ENCODE measurements at regions not wholly inside any gene's neighbourhood (a gene's known extent, or its start where the extent isn't known, plus 50 kb on each side); places are given as distances from the start of the nearest gene placed in this dataset.
A peak's percentile ranks its signal among the peaks of the same experiment; 100 is the strongest.
"Not testable (repeated sequence)": the region's sequence is repeated elsewhere in the genome, so short reads cannot be mapped to it uniquely, and the experiment has no call there.

DNA sequence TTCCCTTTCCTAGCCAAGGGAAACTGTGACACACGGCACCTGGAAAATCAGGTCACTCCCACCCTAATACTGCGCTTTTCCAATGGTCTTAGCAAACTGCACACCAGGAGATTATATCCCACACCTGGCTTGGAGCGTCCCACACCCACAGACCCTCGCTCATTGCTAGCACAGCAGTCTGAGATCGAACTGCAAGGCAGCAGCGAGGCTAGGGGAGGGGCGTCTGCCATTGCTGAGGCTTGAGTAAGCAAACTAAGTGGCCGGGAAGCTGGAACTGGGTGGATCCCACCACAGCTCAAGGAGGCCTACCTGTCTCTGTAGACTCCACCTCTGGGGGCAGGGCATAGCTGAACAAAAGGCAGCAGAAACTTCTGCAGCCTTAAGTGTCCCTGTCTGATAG lies 132.9 kb downstream of the TMEM167A start:
- DNase-seq: not testable (repeated sequence)

DNA sequence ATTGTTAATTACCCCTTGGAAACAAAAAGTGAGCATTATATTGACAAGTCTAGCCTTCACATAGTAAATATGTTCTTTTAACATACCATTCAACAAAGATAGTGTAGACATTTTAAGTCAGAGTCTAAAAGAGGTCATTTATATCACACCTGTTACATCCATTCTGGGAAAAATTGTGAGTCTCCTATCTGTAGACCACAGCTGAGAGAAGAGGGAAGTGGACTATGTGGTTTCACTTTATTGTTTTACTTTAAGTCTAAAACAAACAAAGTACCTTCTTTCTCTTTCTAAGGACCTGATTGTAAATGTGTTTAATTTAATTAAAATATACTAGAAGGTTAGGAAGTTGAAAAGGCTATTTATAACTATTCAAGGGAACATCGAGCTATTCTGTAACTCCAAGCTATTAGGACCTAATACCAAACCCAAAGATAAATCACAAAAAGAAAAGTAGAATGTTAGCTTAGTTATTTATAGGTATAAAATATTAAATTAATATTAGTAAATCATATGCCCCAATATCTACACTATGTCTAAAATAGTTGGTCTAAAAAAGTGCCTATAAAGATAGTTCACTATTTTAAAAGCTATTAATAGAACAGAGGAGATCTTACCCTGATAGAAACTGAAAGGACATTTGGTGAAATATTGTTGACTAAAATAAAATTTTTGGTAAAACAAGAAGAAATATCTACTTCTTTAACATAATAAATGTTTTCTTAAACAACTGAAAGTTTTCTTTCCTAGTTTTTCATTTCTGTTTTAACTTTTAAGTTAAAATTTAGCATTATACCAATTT lies 134.9 kb downstream of the TMEM167A start:
- DNase-seq: no peak

DNA sequence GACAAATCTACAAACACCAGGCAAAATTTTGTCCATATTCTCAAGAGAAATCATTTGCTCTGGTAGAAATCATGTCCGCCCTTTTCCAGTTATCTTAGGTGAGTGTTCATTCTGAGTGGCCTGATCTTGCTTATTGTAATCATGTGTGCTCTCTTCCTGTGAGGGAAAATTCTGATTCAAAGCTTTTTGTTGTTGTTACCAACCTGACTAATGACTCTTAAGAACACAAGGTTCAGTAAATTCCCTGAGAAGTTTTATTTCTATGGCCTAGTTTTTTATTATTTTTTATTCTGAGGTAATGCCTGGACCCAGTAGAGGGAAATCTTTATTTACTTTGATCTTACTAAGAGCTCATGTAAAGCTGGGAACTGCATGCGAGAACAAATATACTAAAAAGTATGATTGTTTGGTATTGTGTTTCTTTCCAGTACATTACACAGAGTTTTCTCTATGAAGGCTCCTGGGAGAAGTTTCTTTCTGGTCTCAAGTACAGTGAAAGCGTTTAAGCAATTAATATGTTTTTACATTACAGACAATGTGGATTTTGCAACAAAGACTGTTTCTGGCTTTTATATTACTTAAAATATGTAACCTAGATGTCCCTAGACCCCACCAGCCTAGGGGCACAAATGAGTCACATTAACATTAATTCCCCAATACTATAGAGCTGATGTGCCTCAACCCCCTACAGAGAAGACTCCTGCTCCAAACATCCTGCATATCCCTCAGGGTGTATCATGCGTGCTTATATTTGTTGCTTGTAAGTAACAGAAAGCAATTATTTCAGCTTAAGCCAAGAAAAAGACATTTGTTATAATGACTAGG lies 138.1 kb downstream of the TMEM167A start:
- no peak for DNase-seq

DNA sequence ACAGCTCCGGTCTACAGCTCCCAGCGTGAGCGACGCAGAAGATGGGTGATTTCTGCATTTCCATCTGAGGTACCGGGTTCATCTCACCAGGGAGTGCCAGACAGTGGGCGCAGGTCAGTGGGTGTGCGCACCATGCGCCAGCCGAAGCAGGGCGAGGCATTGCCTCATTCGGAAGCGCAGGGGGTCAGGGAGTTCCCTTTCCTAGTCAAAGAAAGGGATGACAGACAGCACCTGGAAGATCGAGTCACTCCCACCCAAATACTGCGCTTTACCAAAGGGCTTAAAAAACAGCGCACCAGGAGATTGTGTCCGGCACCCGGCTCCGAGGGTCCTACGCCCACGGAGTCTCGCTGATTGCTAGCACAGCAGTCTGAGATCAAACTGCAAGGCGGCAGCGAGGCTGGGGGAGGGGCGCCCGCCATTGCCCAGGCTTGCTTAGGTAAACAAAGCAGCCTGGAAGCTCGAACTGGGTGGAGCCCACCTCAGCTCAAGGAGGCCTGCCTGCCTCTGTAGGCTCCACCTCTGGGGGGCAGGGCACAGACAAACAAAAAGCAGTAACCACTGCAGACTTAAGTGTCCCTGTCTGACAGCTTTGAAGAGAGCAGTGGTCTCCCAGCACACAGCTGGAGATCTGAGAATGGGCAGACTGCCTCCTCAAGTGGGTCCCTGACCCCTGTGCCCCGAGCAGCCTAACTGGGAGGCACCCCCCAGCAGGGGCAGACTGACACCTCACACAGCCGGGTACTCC lies 144.5 kb downstream of the TMEM167A start:
- not testable (repeated sequence) for DNase-seq

DNA sequence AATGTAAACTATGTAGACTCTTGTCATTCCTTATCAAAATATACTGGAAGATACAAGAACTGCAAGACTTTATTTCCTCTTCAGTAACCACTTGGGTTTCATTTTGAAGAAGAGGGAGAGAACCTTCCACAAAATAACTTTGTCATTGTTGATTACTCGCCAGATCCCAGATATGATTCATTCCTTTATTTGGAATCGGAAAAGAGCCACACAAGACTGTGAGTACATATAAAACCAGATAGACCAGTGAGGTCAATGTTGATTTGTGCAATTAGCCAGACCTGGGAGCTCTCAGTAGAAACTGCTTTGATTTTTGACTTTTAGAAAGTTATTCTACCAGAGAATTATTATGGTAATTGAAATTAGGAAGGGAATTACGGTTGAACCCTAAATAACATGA lies 146.1 kb downstream of the TMEM167A start:
- DNase-seq: no peak

DNA sequence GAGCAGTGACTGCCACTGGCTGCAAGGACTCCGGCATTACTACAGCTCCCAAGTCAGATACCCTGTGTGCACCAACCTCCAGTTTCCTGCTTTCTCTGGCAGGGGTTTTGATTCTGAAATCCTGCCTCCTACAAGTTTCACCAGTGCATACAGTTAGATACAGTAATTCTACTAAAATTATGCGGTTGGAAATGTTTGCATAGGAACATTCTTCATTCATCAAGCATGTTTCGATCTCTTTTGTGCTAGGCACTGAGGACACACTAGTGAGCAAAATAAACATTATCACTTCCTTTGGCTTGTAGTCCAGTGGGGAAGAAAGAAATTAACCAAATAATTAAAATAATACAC lies 152.2 kb downstream of the TMEM167A start:
- DNase-seq: no peak

DNA sequence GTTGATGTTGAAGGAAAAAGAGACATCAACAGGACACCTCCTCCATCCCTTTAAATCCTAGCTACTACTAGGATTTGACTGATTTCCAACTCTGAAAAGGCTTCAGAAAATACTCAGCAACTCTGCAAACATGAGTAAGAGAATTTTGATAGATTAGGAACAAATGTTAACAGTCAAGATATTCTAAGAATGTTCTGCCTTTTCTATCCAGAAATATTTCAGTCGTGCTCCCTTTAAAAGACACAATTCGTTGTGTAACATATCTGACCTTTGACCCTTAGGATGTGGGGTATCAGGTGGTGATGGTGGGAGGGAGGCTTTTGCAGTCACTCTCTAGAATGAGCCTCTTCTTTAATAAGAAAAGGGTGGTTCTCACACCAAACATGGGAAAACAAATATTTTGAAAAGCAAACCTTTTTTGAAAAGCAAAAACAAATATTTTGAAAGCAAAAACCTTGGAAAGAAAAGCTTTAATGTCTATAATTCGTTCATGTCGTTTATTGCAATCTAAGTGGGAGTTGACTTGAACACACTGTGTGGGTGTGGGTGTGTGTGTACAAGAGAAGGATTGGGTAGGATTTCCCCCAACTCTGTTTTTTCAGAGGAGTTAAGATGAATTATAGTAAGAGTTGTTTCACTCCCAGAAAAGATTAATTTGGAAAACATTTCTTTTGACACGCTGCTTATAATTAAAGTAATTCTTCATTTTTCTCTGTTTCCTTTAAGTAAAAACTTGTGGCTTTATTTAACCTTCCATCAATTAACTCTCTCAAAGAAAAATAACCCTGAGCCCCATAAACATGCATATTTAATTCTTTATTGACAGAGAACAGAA lies 152.8 kb downstream of the TMEM167A start:
- no peak for DNase-seq

DNA sequence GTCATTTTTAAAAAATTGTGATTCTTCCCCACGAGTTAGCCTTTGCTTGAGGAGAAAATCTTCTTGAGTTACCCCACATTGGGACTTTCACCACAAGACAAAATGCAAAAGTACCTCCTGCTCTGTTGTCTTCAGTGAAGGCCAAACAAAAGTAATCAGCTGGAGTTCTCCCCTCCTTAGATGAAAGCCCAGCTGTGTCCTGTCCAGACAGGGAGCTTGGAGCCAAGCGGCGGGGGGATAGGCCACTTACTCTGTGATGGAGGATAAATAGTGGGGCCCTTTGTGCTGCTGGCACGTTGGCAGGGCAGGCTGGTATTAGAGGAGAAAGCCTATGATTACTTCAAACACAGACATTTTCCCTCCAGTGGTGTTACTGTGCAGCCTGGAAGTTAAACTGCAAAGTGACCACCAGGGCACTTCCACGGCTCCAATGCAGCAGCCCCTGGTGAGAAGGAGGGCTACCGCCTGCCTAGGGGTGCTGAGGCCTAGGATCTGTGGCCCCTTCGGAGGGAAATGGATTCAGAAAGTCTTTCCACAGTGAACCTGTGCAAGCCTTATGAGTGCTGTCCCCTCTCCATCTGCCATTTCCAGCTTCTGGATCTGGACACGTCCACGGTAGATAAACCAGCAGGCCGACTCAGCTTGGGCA lies 155.0 kb downstream of the TMEM167A start:
- DNase-seq: no peak

DNA sequence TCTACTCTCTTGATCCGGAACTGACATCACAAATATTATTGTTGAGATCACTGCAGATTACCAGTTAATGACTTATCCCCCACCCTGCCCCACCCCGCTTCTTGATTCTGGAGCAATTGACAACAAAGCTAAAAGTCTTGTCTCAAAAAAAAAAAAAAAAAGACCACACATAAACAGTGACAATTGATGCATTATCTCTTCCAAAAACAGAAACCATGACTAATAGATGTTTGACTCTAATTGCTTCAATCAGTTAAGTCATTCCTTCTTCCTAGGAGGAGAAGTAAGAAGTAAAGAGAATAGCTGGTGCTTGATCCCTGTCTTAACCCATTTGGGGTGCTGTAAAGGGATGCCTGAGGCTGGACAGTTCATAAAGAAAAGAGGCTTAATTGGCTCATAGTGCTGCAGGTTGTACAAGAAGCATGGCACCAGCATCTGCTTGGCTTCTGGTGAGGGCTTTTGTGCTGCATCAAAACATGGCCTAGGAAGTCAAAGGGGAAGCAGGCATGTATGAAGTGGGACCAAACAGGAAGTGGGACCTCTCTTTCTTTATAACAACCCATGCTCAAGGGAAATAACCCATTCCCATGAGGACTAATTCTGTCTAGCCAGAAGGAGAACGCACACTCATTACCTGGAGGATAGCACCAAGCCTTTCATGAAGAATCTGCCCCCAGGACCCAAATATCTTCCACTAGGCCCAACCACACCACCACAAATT lies 158.7 kb downstream of the TMEM167A start:
- no peak for DNase-seq

DNA sequence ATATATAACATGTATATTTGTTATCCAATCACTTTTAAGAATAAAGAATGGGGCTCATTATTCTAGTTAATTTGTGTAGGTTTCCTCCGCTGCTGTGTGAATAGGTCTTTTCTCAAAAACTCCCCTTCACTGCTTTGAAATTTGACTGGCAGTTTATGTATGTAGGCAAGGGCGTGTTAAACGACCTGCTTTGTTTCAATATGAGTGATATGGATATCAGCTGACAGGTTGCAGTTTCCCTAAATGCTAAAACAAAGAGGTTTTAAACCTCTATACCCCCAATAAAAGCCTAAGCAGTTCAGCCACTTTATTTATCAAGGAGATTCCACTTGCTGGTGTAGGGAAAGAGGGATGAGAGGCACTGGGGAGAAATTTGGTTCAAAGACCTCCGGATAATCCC lies 159.6 kb downstream of the TMEM167A start:
- DNase-seq: no peak

DNA sequence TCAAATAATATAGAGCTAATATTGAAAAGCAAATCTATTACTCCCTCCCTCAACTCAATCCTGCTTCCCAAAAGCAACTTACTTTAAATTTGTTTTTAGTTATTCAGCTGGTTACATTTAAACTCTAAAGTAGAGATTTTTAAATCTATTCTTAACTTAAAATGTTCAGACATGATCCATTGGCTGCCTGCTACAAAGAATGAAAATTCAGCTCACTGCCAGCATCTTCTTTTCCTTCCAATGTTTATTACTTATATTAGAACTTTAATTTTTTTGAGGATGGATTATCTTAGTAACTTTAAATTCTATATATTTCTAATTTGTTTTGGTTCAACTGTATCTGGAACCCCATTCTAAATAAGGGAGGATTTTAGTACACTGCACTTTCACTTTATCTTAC lies 163.2 kb downstream of the TMEM167A start:
- no peak for DNase-seq

DNA sequence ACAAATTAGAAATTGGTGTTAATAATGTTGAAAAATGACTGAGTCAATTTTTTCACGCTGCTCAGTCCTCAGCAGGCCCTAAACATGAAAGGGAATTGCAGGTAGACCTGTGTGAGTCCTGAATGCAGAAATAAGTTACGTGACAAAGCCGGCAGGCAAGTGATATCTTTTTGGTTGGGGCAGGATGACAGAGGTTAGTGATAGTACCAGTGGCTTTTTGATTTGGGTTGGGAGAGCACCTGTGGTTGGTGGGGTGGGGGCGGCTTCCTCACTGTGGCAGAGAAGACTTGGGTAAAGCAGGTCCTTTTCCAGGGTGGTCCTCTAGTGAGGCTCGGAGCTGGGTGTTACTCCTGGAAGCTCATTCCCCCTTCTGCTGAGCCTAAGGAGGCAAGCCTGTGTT lies 164.7 kb downstream of the TMEM167A start:
- no peak for DNase-seq

DNA sequence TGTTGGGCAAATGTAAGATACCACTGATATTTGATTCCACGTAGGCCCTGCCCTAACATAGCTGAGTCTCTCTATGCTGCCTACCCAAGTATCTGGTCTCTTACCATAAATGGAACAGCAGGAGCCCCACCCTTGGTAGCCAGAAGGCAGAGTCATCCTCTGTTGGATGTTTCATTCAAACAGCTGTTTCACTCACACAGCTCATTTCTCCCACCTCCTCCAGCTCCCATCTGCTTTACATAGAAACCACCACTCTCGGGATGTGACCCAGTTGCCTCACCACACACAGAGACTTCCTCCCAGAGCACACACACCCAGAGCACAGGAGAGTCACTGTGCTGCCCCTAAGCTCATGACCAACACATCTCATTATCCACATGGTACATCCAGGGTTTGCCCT lies 165.3 kb downstream of the TMEM167A start:
- DNase-seq: peak; percentile 3 to 8

DNA sequence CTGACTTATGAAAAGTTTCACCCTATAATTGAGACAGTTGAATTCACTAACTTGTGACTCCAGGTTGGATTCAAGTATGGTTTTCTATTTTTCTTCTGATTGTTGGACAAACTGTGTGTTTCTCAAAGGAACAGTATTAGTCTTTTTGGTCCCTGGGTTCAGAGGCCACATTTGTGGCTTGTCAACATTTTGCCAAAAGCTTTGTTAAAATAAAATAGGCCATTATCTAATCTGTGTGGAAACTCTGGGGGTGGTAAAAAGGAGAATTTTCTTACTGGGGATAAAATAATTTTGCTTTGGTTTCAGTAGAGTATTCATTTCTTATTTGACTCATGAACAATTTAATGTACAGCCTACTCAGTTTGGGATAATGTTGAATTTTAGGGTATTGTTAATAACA lies 166.3 kb downstream of the TMEM167A start:
- DNase-seq: no peak

DNA sequence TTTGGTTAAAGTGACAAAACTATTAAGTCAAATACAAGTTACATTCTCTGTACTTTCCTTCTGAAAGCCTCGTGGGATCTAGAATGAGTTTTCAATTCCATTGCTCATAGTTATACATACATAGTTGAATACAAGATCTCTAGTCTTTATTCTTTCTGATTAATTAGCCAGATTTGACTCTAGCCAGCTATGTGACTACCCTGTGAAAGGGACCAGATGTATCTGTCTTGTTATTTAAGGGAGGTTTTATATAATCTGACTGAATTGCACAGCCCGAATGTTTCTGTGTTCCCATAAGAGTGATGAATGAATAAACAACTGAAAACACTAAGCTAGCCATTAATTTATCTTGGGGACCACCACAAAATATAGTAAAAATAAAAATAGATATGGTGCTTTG lies 166.7 kb downstream of the TMEM167A start:
- DNase-seq: no peak

DNA sequence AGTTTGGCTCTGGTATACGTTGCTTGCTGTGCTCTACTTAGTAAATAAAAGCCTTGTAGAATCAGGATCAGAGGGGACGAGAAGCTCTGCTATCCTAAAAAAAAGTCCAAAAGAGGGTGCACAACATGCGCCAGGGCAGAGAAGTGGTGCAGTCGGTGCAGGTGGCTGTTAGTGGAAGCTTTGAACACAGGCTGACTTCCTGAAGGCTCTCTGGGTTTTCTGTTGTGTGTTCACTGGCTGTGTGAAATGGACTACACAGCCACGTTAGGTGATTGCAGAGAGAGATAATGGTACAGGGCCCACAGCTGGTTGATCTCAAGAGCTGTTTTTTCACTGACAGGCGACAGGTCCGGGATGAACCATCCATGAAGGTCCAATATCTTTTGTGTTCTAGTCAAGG lies 167.4 kb downstream of the TMEM167A start:
- no peak for DNase-seq

DNA sequence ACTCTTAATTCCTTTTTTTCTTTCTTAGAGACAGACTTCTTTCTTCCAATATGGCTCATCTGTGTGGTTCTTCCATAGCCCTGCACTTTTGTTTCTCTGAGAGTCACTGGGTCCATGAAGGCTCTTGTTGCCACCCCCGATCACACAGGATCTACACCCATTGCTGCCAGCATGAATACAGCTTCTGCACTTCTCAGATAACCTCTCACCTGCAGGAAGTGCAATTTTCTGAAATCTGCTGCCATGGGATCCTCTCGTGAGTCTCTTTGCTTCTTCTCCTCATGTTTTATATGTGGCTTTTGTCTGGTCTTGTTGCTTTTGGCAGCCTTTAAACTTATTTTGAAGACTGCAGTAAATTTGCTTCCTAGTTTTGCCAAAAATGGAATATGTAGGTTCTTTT lies 171.2 kb downstream of the TMEM167A start:
- no peak for DNase-seq

DNA sequence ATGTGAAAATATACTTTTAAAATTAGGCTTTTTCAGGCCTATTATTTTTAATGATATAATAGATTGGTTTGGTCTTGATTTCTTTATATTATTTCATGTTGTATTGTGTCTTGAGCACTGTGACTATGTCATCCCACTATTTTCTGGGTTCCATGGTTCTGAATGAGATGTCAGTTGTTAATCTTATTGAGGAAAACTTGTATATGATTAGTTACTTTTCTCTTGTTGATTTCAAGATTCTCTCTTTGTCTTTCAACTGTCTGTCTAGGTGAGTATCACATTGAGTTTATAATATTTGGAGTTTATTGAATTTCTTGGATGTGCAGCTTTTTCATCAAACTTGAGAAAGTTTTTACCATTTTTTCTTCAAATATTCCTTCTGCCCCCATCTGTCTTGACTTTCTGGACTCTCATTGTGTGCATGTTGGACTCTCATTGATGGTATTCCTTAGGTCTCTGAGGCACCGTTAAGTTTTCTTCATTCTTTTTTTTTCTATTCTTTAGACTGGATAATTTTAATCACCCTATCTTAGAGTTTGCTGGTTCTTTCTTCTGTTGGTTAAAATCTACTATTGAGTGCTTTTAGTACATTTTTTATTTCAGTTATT lies 175.8 kb downstream of the TMEM167A start:
- DNase-seq: no peak

DNA sequence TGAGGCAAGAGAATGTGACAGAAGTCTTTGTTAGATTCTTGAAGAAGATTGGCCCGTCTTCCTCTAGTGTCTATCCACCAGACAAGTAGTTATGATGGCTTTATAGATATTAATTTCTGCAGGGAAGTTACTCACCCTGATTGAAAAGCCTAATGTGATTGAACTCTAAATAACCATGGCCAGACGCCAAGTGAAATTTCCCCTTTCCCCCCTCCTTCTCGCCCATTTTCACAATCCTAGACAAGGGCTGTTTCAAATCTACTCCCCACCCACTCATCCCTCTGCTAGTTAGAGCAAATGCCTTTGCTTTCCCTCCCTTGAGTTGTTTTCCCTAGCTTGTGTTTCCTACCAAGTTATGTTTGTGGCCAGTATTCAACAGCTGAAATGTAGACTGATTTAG lies 182.5 kb downstream of the TMEM167A start:
- no peak for DNase-seq

DNA sequence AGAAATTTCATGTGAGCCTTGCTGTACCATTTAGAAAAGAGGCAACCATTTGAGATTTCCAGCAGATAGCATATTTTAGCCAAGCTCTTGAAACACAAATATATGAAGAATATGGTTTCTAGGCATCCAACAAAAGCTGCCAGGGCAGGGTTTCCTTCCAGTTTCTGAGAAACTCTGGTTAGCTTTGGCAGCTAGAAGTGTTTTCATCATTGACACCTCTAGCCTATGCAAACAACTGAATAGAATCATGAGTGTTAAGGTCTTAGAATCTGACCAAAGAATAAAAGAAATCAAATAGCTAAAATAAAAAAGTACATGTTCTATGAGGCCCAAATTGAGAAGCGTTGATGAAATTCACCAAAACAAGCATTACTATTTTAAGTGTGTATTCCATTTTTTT lies 188.1 kb downstream of the TMEM167A start:
- DNase-seq: no peak

DNA sequence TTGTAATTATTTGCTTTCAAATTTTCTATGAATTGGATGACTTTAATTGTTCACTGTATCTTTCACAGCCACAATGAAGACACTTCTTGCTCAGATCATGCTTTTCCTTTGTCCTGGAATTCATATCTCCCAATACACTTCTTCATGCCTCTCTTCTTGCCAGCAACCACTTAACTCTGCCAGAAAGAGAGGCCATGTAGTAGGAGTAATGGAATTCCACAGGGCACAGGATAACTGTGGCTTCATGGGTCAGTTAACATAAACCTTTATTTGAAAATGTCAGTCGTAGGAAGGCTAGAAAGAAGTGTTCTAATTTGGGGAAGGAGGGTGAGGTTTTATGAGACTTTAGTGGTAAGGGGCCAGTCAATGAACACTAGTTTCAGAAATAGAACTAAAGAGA lies 190.3 kb downstream of the TMEM167A start:
- no peak for DNase-seq

Measured in activated CD4-positive, alpha-beta T cell treated with anti-CD3 and anti-CD28 coated beads, Interleukin-2, amount 50 U/mL, for 48 hours (primary cell).